Ishikawa (cell line): ENCODE measurements at regions not wholly inside any gene's neighbourhood (a gene's known extent, or its start where the extent isn't known, plus 50 kb on each side); places are given as distances from the start of the nearest gene placed in this dataset.

ENCODE experiments used
- CEBPB ChIP-seq: IDR thresholded peaks from 2 replicates; pipeline ENCODE4 v1.6.1; 2012
- CREB1 ChIP-seq: IDR thresholded peaks from 2 replicates; pipeline ENCODE4 v1.6.1; 2012; ENCODE audit warnings: low read depth
- EGR1 ChIP-seq: IDR thresholded peaks from 2 replicates; pipeline ENCODE4 v1.6.1; 2012
- EP300 ChIP-seq: IDR thresholded peaks from 2 replicates; pipeline ENCODE4 v1.6.1; 2012; ENCODE audit warnings: borderline replicate concordance
- FOXM1 ChIP-seq: IDR thresholded peaks from 2 replicates; pipeline ENCODE4 v1.6.1; 2012; ENCODE audit warnings: low read depth, borderline replicate concordance
- NFIC ChIP-seq: IDR thresholded peaks from 2 replicates; pipeline ENCODE4 v1.6.1; 2012
- RAD21 ChIP-seq: IDR thresholded peaks from 2 replicates; pipeline ENCODE4 v1.6.1; 2012; ENCODE audit warnings: low read depth
- TAF1 ChIP-seq: IDR thresholded peaks from 2 replicates; pipeline ENCODE4 v1.6.1; 2012; ENCODE audit warnings: low read depth, mild to moderate bottlenecking
- TCF12 ChIP-seq: IDR thresholded peaks from 2 replicates; pipeline ENCODE4 v1.6.1; 2012; ENCODE audit warnings: low read depth
- TEAD4 ChIP-seq: IDR thresholded peaks from 2 replicates; pipeline ENCODE4 v1.6.1; 2012
- YY1 ChIP-seq: IDR thresholded peaks from 2 replicates; pipeline ENCODE4 v1.6.1; 2012; ENCODE audit warnings: low read depth
- ZBTB7A ChIP-seq: IDR thresholded peaks from 2 replicates; pipeline ENCODE4 v1.6.1; 2012; ENCODE audit warnings: low read depth
- TF ChIP-seq, protein P1 (sequence below): IDR thresholded peaks from 2 replicates; pipeline ENCODE4 v1.6.1; 2012
- TF ChIP-seq, protein P2 (sequence below): IDR thresholded peaks from 2 replicates; pipeline ENCODE4 v1.6.1; 2012; ENCODE audit warnings: low read depth, mild to moderate bottlenecking
- TF ChIP-seq, protein P3 (sequence below): IDR thresholded peaks from 2 replicates; pipeline ENCODE4 v1.6.1; 2012

DNA sequence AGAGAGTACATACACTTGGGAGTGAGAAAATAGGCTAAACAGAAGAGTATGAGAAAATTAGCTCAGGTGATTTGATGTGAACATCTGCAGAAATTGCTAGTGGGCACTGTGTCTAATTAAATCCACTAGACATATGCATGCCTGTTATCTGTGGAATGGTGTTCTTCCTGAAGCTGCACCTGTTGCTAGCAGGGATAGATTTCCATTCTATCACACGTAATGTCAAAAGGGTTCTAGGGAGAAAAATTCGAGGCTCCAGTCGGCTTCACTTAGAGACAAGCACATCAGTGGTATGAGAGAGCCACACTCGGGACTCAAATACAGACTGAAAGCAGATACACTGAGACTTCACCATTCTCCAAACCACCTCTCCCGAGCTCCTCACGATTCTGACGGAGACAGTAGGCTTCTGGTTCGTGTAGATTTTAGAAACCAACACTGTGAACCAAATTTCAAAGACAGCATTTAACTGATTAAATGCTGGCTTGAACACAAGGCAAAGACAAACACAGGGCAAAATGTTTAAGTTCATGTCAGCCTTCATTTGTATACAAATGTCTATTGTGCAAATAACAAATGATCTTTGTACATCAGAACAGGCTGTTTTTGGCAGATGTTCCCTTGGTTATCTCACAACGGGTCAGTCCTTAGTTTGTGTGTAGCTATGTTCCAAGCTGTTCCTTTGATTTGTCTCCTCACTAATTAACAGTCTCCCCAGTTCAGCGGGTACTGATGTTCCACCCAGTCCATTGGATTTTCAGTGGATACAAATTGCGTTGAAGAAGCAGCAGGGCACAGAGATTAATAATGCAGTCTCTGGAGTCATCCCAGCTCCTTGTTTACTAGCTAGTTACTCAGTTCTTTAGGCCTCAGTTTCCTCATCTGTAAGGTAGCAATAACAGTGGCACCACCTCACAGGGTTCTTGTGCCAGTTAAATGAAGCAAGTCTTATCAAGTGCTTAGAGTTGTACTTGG lies 131.0 kb upstream of the IFNGR1 start:
- TF ChIP-seq, protein P1, sequence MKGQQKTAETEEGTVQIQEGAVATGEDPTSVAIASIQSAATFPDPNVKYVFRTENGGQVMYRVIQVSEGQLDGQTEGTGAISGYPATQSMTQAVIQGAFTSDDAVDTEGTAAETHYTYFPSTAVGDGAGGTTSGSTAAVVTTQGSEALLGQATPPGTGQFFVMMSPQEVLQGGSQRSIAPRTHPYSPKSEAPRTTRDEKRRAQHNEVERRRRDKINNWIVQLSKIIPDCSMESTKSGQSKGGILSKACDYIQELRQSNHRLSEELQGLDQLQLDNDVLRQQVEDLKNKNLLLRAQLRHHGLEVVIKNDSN, result no peak
- TF ChIP-seq TEAD4 (no peak), EP300 (no peak), ZBTB7A (no peak), EGR1 (no peak), YY1 (no peak), TAF1 (no peak), TCF12 (no peak), NFIC (no peak), CEBPB (no peak), CREB1 (no peak), FOXM1 (no peak), RAD21 (no peak)
- TF ChIP-seq, protein P2, sequence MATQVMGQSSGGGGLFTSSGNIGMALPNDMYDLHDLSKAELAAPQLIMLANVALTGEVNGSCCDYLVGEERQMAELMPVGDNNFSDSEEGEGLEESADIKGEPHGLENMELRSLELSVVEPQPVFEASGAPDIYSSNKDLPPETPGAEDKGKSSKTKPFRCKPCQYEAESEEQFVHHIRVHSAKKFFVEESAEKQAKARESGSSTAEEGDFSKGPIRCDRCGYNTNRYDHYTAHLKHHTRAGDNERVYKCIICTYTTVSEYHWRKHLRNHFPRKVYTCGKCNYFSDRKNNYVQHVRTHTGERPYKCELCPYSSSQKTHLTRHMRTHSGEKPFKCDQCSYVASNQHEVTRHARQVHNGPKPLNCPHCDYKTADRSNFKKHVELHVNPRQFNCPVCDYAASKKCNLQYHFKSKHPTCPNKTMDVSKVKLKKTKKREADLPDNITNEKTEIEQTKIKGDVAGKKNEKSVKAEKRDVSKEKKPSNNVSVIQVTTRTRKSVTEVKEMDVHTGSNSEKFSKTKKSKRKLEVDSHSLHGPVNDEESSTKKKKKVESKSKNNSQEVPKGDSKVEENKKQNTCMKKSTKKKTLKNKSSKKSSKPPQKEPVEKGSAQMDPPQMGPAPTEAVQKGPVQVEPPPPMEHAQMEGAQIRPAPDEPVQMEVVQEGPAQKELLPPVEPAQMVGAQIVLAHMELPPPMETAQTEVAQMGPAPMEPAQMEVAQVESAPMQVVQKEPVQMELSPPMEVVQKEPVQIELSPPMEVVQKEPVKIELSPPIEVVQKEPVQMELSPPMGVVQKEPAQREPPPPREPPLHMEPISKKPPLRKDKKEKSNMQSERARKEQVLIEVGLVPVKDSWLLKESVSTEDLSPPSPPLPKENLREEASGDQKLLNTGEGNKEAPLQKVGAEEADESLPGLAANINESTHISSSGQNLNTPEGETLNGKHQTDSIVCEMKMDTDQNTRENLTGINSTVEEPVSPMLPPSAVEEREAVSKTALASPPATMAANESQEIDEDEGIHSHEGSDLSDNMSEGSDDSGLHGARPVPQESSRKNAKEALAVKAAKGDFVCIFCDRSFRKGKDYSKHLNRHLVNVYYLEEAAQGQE, result no peak
- TF ChIP-seq, protein P3, sequence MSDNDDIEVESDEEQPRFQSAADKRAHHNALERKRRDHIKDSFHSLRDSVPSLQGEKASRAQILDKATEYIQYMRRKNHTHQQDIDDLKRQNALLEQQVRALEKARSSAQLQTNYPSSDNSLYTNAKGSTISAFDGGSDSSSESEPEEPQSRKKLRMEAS, result no peak

DNA sequence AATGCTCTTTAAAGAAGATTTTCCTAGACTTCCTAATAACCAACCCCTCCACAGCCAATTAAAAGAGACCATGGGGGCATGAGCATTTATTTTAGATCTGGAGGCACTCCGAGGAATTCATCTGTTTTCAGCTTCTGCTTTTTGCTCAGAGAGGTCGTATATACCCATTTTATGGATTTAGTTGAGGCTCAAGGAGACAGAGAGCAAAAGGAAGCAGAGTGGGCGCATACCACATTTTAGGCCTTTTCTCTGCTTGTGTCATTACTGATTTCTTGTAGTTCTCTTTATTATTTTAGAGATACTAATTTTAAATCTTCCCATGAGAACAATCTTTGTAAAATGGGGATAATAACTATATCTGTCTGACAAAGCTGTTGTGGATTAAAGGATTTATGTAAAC lies 129.6 kb upstream of the IFNGR1 start:
- no peak for TF ChIP-seq EP300
- no peak for TF ChIP-seq NFIC
- no peak for TF ChIP-seq CEBPB
- no peak for TF ChIP-seq TEAD4
- TF ChIP-seq TAF1, result no peak
- no peak for TF ChIP-seq YY1
- TF ChIP-seq, protein P3, result no peak
- no peak for TF ChIP-seq FOXM1
- no peak for TF ChIP-seq EGR1
- no peak for TF ChIP-seq CREB1
- no peak for TF ChIP-seq ZBTB7A
- TF ChIP-seq, protein P2, result no peak
- no peak for TF ChIP-seq TCF12
- TF ChIP-seq, protein P1, result no peak
- TF ChIP-seq RAD21, result no peak

DNA sequence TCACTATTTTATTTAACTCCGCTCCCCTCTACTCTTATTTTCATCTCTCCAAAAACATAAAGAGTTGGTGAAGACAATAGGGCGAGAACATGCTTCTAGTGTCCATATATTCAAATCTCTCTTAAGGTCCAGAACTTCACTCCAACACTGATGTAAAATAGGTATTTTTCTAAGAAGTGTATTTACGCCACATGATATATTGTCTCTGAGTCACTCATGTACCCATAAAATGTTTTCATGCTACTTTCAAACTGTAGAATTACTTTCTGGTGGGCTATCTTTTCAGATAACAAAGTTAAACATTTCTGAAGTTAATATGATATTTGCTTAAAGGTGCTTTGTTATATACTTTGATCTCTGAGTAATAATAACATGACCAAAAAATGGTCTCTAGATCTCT lies 124.1 kb upstream of the IFNGR1 start:
- TF ChIP-seq CEBPB, result no peak
- TF ChIP-seq YY1, result no peak
- TF ChIP-seq EGR1, result no peak
- TF ChIP-seq ZBTB7A, result no peak
- TF ChIP-seq NFIC, result no peak
- TF ChIP-seq, protein P1, result no peak
- TF ChIP-seq RAD21, result no peak
- TF ChIP-seq TEAD4, result no peak
- no peak for TF ChIP-seq CREB1
- TF ChIP-seq, protein P2, result no peak
- no peak for TF ChIP-seq EP300
- no peak for TF ChIP-seq FOXM1
- TF ChIP-seq TAF1, result no peak
- TF ChIP-seq, protein P3, result no peak
- no peak for TF ChIP-seq TCF12
